ENCODE measurements at regions not wholly inside any gene's neighbourhood (a gene's known extent, or its start where the extent isn't known, plus 50 kb on each side); places are given as distances from the start of the nearest gene placed in this dataset.

DNA sequence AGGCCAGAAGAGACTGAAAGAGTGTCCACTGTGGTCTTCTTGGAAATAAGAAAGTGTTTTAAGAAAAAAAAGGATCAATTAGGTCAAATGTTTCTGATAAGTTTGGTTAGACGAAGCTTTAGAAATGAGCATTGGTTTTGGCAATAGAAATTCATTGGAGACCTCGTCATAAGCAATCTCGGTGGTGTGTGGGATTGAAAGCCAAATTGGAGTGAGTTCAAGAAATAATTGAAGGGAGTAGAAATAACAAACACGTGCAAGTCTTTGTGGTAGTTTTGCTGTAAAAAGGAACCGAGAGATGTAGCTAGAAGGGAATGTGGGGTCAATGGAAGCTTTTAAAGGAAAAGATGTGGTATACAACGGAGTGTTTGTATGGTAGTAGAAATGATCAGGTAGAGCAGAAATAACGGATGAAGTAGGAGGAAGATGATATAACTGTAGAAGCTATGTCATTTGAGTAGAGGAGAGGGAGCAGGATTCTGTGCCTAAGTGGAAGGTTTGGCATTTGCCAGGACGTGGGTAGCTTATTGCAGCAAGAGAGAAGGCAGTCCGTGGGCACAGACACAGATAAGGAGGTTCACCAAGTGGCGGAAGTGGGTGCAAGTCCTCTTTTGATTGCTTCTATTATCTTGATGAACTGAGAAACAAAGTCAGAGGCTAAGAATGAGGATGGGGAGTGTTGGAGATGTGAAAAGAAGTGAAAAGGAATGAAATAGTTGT, 146.2 kb downstream of the DACT1 start:
- DNase-seq (ENCODE audit: low read depth): no peak

DNA sequence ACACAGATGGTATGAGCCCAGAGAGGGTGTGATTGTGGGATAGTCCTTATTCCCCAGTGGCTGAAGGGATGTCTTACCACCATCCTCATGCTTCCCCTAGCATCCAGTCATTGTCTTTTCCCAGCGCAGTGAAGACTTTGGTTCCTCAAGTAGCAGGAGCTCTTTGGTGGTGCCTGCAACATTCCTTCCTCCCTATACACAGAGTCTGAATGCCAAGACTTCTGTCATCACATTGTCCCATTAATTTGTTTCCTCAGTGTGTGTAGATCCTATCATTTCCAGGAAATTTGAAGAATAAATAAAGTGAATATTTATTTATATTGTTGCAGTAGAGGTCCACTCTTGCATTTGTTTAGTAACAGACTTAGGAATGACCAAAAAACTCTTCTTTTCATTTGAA, 147.2 kb downstream of the DACT1 start:
- DNase-seq (ENCODE audit: low read depth): no peak

DNA sequence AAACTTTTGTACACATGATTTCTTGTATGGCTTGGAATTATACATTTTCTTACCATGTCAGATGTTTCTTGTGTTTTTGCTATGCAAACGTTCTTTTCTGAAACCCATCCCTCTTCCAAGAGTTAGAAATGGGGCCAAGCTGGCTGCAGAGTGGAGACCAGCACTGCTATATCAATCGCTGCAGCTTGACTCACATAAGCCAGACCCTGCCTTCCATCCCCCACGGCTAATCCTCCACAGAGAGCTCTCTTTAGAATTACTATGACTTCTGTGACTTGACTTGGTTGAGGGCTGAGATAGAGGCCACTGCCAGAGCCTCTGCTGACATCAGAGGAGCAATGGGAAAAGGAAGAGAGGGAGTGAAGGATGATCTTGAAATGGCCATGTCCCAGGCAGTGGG, 147.9 kb downstream of the DACT1 start:
- DNase-seq (ENCODE audit: low read depth): no peak

DNA sequence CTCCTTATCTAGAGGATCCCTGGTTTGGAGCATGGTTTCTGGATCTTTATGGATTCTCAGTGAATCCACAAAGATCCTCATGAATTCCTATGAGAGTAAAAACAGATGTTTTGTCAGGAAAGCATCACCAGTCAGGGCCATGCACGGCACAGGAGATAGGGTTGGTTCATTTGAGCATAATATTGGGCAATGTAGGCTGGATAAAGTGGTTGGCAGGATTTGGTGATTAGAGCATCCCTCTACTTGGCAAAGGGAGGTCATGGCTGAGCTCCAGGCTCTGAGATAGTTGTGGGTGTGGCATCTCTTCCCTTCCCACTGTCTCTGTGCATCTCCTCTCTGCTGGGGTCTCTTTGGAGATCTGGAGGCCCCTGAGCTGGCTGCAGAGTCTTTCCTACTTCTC, 149.8 kb downstream of the DACT1 start:
- no peak for DNase-seq (ENCODE audit: low read depth)

DNA sequence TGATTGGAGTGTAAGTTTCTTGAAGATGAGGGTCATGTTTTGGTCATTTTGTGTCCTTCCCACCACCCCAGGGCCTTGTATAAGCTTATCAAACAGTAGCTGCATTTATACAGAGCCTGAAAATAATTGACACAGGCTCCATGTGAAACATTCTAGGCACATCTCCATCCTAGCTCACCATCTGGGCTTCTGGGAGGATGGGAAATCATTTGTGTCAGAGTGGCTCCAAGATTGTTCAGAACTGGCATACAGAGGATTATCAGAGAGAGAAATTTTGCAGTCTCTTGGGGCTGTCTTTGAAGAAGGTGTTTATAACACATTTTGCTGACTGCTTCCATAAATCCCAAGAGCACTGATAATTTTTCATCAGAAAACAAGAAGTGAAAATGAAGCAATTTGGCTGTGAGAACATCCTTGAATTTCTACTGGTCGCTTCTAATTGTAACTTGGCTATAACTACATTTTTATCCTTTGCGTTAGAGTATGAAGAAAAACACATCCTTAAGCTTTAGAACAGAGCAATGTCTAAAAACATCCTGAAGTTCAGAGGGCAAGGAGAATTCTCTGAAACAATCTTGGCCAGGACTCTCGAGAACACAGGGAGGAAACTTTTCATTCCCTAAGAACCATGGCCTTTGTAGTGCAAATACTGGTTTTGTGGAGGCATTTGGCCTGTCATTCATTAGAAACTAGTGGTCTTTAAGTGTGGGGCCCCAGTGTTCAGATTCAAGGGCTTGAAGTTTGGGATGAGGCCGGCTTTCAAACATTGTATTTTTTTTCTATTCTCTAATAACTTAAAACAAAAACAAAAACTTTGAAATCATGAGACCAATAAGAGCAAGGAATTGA, 151.1 kb downstream of the DACT1 start:
- DNase-seq (ENCODE audit: low read depth): no peak

DNA sequence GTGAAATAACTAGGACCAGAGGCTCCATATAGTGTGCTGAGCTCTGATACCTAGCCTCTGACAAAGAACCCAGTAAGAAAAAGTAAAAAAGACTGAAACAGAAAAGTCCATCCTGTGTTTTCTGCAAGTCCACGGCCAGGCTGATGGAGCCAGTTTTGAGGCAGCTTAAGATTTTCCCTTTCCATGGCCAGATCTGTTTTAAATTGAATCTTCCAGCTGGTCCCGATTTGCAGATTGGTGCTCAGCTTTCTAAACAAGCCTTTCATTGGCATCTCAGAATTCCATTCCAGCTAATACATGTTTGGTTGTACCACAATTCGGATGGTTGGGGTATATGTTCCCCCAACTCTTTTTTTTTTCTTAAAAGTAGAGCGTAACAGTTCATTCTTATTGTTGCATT, 152.0 kb downstream of the DACT1 start:
- DNase-seq (ENCODE audit: low read depth): no peak

DNA sequence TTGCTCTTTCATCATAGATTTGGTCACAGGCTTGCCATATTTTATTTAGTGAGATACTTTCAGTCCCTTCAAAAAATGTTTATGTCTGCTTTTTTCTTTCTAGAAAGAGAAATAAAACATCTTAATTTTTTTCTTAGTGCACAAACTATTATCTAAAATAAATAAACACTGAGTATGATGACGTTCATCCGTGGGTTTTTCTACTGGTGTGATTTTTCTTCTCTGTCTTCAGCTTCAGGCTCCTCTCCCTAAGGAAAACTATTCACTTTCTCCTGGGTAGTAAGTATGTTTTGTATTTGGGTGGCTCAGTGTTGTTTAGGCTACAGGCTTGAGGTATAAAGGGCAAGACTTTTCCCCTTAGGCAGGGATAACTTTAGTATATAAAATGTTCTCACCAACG, 154.7 kb downstream of the DACT1 start:
- DNase-seq (ENCODE audit: low read depth): no peak

DNA sequence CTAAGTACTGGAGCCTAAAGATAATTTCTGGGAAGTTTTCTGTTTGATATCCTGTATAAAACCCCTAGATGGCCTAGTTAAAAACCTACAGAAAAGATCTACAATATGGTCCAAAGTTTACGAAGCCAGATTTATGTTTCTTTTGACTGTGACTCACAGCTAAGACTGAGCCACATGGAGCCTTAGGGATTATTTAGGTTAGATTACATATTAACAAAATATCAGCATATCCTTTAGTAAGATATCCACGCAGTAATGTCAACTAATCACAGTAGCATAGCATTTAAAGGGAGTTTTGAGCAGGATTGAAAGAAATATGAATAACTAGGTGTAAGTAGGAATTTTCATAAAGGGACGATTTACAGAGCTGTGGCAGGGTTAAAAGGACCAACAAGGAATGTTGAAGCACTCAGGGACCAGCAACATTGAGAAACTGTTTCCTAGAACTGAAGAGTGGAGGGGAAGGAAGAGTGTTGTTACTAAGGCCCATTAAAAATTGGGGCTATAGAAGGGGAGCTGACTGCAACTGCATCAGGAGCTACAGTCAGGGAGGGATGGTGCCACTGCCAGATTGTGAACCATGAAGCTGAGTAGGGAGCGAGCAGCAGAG, 155.5 kb downstream of the DACT1 start:
- no peak for DNase-seq (ENCODE audit: low read depth)

DNA sequence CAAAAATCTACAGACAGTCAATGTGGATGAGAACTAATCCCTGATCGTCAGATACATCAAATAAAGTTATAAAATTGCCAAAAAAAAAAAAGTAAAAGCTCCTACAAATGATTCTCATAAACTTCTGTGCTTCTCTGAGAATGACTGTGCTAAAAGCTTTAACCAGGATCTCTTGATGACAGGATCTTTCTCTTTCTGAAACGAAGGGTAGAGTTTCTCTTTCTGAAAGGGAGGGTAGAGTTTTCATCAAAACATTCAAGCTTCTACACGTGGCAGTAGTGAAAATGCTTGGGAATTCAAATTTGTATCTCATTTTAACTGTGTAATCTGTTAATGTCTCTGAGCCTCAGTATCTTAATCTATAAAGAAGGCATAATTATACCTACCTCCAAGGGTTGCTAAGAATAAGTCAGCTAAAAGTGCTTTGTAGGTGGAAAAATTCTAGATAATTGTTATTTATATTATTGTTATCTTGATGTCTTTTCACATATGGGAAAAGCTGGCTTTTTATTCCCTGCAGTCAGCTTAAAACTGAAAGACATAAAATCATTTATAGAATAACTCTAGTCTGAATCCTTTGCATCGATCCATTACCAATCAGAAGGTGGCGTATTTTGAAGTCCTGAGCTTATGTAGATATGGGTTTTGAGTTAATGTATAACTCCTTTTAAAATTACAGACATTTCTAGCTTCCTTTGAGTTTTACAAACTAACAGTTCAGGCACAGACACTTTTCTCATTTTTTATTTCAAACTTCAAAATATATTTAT, 157.4 kb downstream of the DACT1 start:
- no peak for DNase-seq (ENCODE audit: low read depth)

DNA sequence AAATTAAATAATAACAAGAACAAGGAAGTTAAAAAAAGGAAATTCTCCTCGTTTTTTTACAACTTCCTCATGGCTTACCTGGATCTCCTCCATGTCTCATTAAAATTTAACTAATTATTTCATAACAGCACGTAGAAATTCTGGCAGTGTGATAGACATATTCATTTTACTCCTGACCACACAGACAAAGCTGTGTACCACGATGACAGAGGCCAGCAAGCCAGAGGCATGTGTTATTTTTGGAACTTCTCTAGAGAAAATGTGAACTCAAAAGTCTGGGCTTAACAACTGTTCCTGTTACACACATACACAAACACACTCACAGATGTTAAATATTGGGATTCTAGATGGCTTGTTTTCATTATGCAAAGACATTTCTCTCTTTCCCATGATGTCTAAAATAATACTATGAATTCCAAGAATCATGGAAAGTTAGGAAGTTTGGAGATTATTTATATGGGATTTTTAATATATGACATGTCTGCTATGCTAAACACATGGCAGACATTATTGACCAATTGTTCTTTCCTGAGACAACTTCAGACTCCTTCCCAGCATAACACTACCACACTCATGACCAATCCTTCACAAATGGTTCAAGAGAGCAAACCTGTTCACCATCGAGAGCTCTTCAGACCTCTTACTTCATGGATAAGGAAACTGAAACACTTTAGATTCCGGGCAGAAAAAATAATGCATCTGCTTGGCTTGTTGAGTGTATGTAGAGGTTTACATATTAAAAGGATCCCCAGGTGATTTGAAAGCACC, 158.7 kb downstream of the DACT1 start:
- DNase-seq (ENCODE audit: low read depth): no peak

DNA sequence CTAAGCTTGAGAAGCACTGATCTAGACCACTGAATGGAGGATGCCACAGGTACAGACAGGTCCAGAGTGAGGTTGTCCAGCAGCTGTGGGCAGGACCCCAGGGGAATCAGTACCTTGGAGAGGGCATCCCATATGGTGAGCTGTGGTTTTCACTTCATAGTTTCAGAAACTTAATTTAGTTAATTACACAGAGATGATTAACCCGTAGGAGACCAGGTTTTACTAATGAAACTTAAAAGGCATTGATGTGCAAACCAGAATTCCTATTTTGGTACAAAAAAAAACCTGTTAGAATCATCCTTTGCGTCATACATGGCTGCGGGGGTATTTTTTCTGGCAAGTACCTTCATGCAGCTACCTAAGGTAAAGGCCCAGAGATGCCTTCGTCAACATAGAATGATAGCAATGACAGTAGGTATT, 159.3 kb downstream of the DACT1 start:
- no peak for DNase-seq (ENCODE audit: low read depth)

DNA sequence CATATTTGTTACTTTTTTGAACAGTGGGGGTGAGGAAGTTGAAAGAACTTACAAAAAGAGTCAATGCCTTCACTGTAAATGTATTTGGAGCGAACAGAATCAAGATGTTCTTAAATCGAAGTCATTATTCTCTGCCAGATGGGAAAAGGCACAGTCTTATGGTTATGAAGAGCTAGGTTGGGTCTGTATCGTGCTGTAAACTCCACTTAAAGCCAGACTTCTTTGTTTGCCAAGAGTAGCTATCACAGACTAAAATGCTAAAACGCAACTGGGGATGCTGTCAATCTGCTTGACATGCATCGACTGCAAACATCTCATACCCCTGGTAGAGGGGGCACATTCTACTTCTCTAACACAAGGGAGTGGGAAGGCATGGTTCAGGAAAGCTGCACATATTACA, 160.4 kb downstream of the DACT1 start:
- no peak for DNase-seq (ENCODE audit: low read depth)

DNA sequence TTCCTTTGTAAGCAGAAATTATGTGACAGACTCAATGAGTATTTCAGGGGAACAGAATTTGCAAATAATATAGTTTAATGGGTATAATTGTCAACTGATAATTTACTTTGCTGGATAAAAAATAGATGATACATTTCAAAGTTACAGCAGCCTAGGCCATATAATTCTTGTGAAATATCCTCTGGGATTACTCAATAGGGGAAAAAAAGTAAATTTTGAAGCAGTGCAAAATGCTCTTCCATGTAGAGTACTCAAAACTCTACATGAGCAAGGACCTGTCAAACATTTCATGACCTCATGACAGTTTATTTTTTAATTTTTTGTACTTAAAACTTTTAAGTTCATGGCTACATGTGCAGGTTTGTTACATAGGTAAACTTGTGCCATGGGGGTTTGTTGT, 163.3 kb downstream of the DACT1 start:
- DNase-seq (ENCODE audit: low read depth): no peak

DNA sequence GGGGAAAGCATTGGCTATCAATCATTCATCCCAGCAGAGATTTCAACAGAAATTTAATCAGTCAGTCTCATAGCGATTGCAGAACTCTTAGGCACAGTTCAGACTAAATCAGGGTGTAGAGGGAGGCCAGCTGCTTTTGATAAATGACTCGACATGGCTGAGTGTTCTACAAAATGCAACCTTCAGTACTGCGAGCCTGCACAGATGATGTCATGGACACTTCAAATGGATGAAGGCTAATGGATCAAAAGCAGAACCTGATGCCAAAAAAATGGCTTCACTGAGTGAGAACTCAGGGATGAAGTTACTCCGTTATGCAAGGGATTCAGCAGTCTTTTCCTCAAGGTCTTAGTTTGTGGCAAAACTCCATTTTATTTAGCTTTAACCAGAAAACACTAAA, 167.3 kb downstream of the DACT1 start:
- no peak for DNase-seq (ENCODE audit: low read depth)

DNA sequence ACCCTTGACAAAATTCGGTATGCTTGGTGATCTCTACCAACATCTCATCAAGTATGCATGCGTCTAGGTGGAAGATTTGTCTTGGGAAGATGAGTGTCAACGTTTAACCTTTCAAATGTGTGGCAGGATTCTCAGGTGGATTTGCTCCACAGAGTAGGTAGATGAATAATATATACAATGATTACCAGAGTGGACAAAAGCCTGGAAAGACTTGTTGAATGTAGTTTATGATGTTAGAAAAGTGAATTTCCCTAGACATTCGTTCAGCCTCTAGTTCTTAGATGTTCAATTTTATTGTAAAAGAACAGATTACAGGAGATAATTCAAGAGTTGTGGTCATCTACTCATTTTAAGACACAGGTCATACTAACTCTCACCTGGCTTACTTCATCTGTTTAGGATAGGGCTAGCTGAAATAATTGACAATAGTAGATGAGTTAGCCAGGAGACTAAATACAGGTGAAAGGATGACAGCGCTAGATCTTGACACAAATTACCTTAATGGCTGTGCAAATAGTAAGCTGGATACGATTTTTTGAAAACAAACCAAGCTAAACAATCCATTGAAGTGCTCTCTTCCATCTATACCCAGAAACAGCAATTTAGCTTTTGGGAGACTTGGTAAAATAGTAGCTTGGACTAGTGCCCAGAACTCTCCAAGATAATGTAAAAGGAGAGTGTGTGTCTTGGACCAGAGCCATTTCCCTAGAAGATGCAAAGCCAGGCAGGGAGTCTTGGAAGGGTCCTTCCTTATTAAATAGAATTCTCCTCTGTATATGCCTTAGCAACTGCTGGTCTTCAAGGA, 168.0 kb downstream of the DACT1 start:
- no peak for DNase-seq (ENCODE audit: low read depth)

DNA sequence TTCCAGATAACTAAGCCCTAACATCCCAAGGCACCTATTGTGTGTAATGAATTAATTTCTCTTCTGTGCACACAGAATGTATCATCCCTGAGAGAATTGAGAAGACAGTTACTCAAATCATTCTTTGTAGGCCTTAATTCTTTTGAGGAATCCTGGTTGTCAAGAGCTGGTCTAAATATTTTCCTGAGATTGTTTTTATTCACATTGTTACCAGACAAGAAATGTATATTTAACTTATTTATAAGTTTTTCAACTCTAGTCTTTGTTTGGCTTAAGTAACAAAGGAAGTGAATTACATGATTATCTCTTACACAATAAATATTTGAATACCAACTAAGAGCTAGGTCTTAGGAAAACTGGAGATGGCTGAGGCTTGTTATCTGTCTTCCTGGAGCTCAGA, 169.4 kb downstream of the DACT1 start:
- DNase-seq (ENCODE audit: low read depth): no peak

DNA sequence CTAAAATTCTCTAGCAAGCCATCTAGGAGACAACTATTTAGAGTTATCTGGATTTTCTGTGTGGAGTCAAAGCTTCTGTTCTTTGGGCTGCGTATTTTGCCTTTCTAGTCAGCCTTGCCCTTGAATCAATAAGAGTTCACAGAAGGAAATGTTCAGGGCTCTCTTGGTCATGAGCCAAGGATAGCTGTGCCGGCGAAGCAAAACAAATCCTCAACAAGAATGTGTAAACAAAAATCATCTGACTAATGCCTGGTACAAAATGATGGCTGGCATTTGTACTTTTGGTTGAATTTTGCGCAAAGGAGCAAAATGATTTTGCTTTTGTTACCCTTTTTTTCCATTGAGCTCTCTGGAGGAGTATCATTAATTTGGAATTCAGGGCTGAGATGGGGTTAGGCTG, 171.1 kb downstream of the DACT1 start:
- DNase-seq (ENCODE audit: low read depth): no peak

DNA sequence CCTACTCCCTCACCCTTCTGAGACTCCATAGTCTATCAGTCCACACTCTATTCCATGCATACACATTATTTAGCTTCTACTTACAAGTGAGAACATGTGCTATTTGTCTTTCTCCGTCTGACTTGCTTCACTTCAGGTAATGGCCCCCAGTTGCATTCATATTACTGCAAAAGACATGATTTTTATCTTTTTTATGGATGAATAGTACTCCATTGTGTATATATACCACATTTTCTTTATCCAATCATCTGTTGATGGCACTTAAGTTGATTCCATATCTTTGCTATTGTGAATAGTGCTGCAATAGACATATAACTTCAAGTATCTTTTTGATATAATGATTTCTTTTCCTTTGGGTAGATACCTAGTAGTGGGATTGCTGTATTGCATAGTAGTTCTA, 171.8 kb downstream of the DACT1 start:
- no peak for DNase-seq (ENCODE audit: low read depth)

DNA sequence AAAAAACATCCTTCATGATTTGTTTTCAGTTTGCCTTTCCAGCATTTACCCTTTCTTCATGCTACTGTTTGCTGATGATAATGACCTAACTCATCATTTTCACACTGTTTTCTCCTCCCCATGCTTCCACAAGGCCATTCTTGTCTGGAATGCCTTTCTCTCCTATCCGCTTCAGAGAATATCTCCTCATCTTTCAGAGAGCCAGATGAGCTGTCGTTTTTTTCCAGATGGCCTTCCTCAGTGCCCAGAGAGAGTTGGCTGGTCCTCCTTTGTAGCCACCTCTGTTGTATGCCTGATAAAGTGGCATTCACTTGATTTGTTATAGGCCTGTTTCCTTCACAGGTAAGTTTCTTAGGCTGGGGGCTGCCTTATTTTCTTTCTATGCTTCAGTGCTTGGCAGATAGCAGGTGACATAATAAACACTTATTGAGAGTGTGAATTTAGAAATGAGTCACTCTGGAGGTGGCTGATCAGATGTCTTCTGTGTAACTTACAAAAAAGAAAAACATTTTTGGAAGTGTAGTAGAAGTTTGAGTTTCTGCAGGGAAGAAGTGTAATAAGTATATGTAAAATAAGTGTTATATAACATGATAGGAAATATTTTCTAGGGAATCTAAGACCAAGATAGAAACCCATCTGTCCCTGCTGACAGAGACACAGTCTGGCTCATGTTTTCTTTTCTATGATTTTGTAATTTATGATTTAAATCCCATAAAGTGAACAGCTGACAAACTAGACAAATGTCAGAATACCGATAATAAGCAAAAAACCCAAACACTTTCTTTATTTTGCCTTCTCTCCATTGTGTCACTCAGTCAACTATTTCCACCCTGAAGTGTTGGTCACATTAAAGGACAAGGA, 174.5 kb downstream of the DACT1 start:
- DNase-seq (ENCODE audit: low read depth): no peak

DNA sequence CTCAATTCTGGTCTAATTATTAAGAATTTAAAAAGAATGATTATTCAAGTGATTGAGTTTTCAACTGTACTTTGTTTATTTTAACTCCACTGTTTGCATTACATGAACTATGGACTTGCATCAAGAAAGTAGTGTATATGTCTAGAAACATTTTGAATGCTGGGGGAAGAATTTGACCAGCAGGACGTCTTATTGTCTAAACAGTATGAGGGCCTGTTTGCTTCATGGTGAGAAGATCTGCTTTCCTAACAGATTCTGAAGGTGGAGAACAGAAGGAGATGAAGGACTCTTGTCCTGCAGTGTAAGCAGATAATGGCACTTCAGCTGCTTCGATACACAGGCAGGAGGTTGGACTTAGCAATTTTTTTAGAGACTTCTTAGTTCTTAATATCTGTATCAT, 176.0 kb downstream of the DACT1 start:
- DNase-seq (ENCODE audit: low read depth): no peak

Measured in T follicular helper cell (primary cell).